HK-2 (cell line): ENCODE measurements at regions not wholly inside any gene's neighbourhood (a gene's known extent, or its start where the extent isn't known, plus 50 kb on each side); places are given as distances from the start of the nearest gene placed in this dataset.

Experiments
- DNase-seq: peaks from one replicate; pipeline ENCODE4 v3.0.0-alpha.2; 2018; ENCODE audit not compliant: unreplicated experiment

DNA sequence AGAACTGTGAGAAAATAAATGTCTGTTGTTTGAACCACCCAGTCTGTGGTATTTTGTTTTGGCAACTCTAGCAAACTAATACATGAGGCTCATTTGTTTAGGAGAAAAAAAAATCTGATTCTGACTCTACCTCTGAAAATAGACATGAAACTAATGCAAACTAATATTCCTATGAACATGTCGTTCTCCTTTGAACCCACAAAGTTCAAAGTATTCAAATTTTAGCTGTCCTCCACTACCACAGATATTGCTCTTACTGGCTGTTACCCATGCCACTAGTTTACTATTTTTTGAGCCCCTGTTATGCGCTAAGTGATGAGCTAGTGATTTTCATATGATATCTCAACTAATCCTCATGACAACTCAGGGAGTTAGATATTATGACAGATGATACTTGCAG is 58.8 kb upstream of the ZNF804B start:
- no peak for DNase-seq

DNA sequence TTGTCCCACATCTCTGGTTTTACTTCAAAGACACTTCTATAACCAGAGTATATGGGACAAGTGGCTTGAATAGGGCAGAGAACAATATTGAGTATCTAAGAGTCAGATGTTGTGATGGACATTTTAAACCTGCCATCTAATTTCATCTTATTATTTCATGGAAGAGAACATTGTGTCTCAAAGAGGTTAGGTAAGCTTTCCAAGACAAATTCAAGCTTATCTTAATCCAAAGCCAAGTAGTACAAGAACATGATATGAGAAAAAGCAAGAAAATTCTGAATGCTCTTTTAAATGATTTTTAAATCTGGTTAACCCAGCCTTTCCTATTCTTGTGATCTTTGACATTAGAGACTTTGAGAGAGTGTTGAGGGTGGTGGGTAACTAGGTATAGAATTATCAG is 65.3 kb upstream of the ZNF804B start:
- no peak for DNase-seq

DNA sequence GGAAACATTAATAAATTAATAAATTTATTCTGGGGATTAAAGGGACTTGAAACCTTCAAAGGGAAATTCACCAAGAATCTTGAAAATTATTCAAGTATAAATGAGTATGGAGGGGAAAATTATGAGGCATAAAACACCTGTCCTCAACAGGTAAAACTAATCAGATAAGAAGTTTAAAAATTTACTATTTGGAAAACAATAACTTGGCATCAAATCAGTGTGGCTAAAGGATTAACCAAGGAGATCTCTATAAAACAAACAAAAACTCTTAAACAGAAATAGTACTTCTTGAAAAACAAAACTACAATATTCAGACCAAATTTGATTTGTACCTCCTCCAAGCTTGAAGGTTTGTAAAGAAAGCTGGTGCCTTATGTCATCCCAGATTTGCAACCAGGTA is 66.4 kb upstream of the ZNF804B start:
- no peak for DNase-seq

DNA sequence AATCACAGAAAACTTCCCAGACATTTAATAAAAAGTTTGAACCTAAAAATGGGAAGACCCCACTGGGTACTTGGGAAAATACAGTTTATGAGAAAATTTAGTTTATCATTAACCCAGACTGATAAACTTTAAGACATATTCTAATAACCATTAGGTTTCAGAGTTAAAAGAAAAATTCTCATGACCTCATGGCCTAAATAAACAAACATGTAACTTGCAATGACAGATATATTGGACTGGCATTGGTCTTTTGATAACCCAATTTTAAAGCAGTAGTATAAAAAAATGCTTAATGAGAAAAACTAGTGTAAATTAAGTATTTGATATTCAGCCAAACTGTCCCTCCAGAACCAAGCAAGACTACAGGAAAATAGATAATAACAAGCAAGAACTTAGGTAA is 67.0 kb upstream of the ZNF804B start:
- no peak for DNase-seq

DNA sequence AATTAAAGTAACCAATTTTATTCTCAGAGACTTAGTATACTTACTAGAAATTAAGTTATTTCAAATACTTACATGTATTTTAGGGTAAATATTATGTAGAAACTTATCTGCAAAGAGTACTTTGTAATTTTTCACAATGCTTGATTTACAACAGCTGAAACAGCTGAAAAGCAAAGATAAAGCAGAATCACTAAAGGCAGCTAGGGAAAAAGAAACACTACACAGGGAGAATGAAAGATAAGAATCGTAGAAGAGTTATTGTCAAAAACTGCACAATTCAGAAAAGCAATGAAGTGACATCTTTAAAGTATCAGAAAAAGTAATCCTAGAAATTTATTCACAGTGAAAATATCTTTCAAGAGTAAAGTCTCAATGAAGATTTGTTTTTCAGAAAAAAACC is 69.7 kb upstream of the ZNF804B start:
- no peak for DNase-seq

DNA sequence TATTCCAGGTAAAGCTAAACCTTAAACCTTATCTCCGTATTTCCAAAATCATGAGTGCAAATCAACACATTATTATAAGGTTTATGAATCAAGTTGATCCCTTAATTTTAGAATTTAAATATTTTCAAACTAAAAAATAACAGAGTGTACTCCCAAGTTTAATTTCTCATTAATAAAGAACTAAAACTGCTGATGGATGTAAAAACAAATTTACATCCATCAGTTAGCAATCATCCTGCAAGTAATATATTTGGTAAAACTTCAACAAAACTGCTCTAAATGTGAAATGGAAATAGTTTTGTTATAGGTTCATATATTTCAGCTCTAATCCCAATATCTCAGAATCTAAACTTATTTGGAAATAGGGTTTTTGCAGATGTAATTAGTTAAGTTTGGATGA is 71.3 kb upstream of the ZNF804B start:
- DNase-seq, result no peak

DNA sequence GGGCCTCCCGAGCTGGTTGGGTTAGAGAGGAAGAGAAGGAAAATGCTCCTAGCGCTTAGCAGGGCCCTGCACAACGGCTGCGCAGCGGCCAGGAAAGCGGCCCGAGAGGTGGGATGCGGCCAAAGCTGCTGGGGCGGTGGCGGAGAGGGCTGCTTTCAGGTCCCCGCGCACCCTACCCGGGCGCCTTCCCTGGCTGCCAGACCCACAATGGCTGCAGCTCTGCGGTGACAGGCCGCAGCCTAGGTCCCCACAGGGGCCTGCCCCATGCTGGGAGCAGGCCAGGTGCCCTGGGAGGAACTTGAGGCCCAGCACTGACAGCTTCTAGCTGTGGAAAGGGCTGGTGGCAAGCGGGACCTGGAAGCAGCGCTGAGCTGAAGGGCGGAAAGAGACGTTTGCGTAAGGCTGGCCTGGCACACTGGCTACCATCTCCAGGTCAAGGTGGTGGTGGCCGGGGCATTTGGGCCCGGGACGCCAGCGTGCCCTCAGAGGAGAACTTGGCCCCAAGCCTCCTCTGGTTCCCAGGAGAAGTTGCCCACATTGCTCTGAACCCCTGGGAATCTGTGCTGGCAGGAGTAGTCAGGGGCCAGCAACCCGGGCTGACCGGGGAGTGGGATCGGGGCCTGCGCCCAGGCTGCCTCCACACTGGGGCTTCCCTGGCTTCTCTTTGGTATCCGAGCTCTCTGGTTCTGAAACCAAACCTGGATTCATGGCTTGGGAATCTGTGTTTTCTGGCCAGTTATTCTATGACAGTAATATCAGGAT is 72.9 kb upstream of the ZNF804B start:
- no peak for DNase-seq

DNA sequence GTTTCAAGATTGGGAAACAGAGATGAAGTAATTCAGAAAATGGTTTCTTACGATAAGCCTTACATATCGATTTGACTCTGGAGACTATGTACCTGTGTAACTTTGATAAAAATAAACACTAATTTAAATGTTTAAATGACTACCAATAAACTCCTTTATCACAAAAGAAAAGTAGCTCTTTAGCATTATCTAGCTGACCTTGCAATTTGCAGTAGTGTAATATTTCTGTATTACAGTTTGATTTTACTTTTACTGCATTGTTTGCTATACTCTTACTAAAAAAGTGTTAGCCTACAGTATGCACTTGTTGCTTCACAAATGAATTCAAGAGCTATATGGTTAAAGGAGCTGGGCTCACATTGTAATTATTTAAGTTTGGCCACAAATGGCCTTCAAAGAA is 77.8 kb upstream of the ZNF804B start:
- DNase-seq, result no peak

DNA sequence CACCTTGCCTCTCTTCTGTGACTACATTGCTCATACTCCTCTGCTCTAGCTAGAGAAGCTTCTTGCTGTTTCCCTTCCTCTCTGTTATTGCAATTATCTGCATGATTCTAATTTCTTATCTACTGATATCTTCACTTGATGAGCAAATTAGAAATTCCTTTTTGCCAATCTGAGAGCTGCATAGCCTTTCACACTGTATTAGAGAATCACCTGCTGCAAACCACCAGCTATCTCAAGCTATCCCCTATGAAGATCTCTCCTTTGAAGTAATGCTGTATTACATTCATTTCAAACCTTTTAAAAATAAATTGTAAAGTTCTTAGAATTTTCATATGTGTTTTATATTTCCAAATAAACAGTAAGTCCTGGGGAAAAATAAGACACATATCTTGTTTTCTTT is 89.0 kb upstream of the ZNF804B start:
- no peak for DNase-seq

DNA sequence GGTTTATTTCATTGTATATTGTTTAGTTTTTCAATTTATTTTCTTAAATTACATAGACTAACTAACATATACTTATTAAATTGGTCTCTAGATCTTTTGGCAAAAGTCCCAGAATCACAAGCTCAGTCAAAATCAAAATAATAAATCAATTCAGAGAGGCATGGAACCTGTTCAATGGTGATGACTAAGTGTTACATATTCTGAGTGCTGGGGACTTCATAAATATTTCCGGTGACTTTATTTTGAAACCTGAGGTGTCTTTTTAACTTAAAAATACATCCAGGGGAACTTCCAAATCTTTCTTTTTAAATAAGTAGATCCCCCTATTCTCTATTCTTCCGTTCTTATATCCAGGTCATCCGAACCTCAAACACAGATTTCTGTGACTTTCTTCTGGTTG is 89.6 kb upstream of the ZNF804B start:
- DNase-seq, result no peak

DNA sequence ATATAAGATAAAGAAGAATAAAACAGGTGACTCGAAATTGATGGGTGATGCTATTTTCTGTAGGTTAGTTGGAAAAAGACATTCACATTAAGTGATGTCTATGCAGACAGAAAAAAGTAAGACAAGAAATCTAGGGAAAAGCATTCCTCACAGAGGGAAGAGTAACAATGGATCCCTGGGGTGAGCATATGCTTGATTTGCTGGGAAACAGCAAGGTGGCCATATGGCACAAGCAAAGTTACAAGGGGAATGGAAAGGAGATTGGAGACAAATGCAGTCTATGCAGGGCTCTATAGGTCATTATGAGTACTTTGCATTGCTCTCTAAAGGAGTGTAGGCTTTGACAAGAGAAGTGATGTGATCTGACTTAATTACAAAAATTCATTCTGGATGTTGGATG is 90.9 kb upstream of the ZNF804B start:
- no peak for DNase-seq

DNA sequence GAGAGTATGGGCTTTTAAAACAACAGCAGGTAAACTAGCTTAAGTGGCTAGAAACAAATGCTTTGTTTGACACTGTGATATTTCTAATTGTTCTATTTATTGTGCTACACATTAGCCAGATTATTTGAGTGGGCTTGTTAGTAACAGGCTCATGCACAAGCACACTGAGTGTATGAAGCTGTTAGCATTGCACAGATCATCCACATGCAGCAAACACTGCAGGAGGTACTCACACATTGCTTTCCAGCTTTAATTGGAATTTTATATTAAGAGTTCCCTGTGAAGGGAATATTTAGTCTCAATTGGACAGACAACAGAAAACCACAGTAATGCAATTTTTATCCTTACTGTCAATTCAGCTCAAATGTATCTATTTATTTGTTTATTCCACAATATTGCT is 92.9 kb upstream of the ZNF804B start:
- no peak for DNase-seq

DNA sequence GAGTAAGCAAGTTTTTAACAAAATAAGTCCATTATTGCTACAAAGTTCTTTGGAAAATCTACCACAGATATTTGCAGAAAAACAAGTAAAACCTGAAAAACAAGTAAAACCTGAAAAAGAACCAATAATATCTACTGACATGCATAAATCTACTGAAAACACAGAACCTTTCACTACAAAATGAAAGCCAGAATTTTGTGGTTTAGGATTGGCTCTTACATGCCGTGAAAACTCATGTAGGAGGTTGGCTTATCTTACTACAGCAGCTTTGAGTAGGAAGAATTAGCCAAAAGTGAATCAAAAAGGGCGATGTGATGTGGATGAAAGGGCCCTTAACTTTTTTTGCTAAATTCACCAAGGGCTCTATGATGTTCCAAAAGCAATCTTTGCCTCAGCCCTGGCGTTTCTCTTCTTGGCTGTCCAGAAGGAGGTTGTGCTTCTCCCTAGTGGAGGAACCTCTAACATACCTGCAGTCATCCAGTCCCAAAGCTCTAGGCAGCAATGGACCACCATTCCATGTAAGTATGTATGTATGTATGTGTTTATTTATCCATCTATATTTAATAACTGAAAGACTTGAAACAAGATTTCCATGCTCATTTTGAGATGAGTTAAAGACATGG is 93.5 kb upstream of the ZNF804B start:
- no peak for DNase-seq

DNA sequence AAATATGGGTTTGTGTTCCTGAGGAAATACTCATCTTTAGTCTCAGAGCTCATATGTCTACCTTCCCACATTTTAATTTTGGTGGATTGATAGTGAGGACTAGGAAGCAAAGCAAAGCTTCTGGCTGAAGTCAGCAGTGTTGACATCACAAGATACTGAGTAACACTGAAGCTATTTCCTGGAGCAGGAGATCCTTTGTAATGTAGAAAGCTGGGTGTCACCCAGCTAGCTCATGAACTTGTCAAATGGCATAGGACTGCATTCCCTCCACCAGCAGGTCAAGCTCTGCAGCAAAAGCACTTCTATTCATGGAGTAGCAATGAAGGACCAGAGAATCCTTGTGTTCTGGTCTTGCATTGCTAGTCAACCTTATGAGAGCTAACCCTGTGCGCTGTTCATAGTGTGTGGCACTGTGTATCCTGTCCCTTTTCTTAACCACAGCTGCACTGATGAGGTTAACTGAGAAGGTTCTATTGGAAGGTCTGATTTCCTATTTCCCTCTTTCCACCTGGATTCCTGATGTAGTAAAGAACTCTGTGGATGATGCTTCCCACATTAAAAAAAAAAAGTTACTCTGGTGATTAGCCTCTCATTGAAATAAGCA is 94.8 kb upstream of the ZNF804B start:
- DNase-seq, result peak; percentile 11

DNA sequence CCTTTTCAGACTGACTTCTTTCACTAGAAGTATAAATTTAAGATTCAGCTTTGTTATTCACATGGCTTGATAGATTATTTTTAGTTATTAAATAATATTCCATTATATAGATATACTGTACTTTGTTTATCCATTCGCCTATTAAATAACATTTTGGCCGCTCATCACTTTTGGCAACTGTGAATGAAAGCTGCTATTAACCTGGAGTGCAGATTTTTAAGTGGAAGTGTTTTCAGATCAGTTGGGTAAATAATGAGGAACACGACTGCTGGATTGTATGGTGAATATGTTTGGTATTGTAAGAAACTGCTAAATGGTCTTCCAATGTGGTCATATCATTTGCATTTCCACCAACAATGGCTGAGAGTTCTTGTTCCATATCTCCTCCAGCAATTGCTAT is 97.6 kb upstream of the ZNF804B start:
- DNase-seq, result no peak

DNA sequence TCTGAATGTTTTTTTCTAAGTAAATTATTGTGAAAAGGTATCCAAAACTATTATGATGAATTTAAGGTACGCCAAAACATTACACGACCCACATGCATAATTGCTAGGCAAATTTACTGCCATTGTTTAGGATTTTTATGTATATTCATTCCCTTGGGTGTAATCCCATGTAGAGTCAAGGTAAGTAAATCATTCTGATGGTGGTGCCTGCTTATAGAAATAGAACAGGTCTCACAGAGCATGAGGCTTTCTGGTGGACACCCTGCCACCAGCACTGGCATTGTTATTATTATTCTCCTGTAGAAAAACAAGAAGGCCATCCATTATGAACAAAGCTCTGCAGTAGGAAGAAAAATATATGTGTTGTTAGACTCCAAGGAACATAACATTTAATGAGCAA is 111.7 kb upstream of the ZNF804B start:
- no peak for DNase-seq

DNA sequence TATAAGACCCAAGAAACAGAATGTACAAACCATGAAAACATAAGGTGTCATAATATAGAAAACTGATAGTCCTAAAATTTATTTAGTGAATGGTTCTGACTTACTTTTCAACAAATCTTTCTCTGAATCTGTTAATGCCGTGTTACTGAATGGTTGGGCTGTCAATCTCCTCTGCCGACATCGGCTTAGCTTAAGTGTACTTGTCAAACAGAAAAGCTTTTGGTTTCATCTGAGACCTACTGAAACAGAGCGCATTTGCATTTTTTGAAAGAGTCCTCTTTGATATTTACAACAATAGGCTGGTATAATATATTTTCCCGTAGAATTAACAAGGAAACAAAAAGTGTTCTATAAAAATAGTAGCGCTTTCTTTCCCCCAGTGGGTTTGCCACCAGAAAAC is 120.9 kb upstream of the ZNF804B start:
- no peak for DNase-seq

DNA sequence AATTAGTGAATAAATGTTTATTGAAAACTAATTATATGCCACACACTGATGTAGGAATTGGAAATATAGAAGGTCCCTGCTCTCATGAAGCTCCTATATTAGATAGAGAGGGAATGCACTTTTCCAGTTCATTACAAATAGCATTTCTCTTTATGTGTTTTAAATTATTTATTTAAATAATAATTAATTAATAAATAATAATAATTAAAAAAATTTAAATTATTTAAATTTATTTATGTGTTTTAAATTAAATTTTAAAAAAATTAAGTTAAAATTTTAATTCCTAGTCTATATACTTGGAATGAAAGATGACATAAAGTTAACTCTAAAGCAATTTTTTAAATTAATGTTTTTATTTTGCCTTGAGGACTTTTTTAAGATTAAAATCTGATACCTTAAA is 121.7 kb upstream of the ZNF804B start:
- DNase-seq, result no peak

DNA sequence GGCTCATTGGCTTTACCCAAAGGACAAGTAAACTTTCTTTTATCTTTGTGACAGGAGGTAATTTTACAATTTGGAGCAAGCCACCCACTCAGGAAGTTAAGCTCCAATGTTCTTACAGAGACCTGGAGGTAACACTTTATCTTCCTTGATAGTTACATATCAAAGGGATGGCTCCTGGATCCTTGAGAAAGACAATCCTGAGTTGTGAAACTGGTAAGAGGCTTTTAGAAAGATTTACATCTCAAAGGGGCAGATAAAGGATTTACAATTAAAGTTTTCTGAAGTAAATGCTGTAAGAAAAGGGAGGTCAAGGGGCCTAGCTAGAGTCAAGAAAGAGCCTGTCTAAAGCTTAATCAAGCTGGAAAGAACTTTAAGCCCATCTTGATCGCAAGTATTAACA is 124.4 kb upstream of the ZNF804B start:
- DNase-seq, result no peak

DNA sequence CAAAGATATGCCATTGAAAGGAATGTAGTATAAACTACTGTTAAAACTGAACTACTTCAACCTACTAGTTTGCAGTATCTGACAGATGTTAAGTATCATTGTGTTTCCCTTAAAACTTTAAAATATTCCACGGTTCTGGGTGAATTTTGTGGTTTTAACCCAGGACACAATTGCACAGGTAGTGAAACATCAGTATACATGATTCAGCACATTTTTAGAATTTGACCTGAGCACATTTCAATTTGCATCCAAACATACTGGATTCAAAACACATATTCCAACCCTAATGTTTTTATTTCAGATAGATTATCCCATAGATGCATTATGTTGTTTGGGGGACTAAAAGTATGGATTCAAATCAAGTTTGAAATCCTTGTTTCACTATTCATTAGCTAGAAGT is 129.9 kb upstream of the ZNF804B start:
- DNase-seq, result no peak

DNA sequence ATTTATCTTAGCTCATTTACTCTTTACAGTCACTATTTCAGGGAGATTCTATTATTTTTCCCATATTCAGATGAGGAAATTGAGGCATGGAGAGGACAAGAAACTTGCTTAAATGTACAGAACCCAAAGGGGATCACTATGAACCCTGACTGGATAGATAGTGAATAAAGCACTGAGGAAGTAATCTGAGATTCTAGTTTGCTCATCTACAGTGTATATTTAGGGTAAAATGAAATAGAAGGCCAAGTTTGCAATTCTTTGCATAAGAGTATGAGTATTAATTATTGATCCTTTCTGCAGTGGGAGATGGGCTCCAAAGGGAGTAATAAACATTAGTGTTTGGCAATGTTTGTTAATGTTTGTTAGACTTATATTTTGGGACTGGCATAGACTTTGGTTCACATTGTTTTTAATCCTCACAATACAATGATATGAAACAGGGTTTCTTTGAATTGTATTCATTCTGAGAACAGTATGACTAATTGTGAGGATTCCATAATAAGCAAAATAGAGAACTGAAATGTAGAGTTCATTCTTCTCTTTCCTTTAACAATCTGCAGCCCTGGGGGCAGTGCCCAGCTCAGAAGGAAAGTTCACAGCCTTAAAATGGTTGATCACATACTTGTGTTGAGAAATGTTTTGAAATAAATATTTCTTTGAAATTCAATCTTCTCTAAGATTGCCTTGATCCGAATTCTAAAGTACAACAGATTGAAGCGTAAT is 131.0 kb upstream of the ZNF804B start:
- no peak for DNase-seq

DNA sequence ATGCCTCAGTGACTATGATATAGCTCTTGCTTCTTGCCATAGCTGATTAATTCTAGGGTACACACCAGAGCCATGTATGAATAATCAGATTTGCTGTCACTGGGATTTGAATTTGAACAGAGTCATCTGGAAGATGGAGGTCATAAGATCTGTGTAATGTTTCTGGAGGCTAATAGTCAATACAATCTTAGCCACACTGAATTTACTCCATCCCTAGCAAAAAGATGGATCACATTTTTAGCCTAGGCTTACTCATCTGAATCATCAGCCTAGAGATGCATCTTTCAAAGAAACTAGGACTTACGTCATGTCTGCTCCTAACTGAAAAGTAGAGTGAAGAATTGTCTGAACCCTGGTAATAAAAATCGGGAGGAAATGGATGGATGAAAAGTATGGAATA is 142.3 kb upstream of the ZNF804B start:
- no peak for DNase-seq

DNA sequence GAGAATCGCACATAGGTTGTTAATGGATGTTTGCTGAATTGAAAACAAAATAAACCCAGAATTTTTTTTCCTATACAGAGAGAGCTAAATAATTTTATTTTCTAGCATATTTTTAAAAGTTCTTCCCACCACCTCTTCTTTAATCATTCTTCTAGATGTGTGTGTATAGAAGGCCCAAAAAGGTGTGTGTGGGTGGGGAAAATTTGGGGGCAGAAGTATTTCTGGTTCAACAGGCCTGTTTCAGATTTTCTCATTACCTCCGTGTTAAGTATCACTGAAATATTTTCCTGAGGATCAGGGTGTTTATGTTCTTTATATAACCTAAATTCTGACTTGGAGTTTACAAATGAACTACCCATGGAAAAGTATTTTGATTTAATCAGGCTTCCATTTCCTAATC is 144.2 kb upstream of the ZNF804B start:
- no peak for DNase-seq
